ENCODE measurements at regions not wholly inside any gene's neighbourhood (a gene's known extent, or its start where the extent isn't known, plus 50 kb on each side); places are given as distances from the start of the nearest gene placed in this dataset.

DNA sequence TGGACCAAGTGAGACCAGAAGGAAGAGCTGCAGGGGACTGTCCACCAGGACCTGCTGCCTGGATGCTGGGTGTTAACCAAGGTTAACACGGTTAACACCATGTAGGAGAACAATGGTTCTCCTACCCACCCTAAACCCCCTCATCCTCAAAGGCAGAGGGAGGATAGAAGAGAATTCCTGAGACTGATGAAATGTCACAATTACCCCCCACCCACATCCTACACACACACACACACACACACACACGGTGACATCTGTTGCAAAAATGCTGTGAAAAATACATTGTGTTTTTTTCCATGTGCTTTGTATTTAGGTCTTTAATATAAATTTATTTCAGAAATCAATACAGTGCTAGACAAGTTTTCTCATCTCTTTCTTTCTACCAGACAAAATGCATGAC, 113.9 kb upstream of the HES1 start:
- intact Hi-C loops (cut with DNase I; ENCODE audit: low total_unique reads) = no loop called here
- H3K4me3 ChIP-seq = no peak overlapping the region
- no peaks in the 10 kb centered on the region for H3K9me3 ChIP-seq
- no peak for DNase-seq
- WGBS, 5 donors = 86 to 100% (median 95%) methylated on average over 2 of the region's 2 CpGs
- no peak overlapping the region for H3K27ac ChIP-seq
- TF ChIP-seq EP300 (IDR thresholded peaks at IDR 0.05) = no peak
- no peak for TF ChIP-seq CTCF (IDR thresholded peaks at IDR 0.05)
- no peak for TF ChIP-seq POLR2A (IDR thresholded peaks at IDR 0.05)
- no peak for TF ChIP-seq POLR2AphosphoS5 (IDR thresholded peaks at IDR 0.05)
- no peaks in the 10 kb centered on the region for H3K36me3 ChIP-seq
- peaks cover 0 to 7% (median 0%) of the 10 kb centered on the region in 4 donors for H3K4me1 ChIP-seq
- no peaks in the 10 kb centered on the region for H3K27me3 ChIP-seq

GRCh38 chr3:194022816-194023215, 113.1 kb upstream of the HES1 start:
- DNase-seq = no peak

GRCh38 chr3:194023501-194024280, 112.3 kb upstream of the HES1 start:
- Histone ChIP-seq H3K9me3 (no peaks in the 10 kb centered on the region), H3K4me3 (no peak overlapping the region), H3K27ac (no peak overlapping the region), H3K36me3 (no peaks in the 10 kb centered on the region), H3K27me3 (no peaks in the 10 kb centered on the region), H3K4me1 (peaks cover 0 to 7% (median 0%) of the 10 kb centered on the region in 4 donors)
- WGBS, 5 donors = 69 to 76% (median 72%) methylated on average over 9 of the region's 9 CpGs
- TF ChIP-seq POLR2A (IDR thresholded peaks at IDR 0.05) (no peak), POLR2AphosphoS5 (IDR thresholded peaks at IDR 0.05) (no peak), EP300 (IDR thresholded peaks at IDR 0.05) (no peak), CTCF (IDR thresholded peaks at IDR 0.05) (no peak)
- DNase-seq = peak in 1 of 2 donors; percentile 61
- intact Hi-C loops (cut with DNase I; ENCODE audit: low total_unique reads) = no loop called here

More at GRCh38 chr3:194022816-194023215, 113.1 kb upstream of the HES1 start:
- Histone ChIP-seq H3K27me3 (no peaks in the 10 kb centered on the region), H3K27ac (no peak overlapping the region), H3K4me1 (peaks cover 0 to 7% (median 0%) of the 10 kb centered on the region in 4 donors), H3K4me3 (no peak overlapping the region), H3K9me3 (no peaks in the 10 kb centered on the region), H3K36me3 (no peaks in the 10 kb centered on the region)
- intact Hi-C loops (cut with DNase I; ENCODE audit: low total_unique reads) = no loop called here
- no peak for TF ChIP-seq POLR2AphosphoS5 (IDR thresholded peaks at IDR 0.05)
- TF ChIP-seq POLR2A (IDR thresholded peaks at IDR 0.05) = no peak
- no peak for TF ChIP-seq EP300 (IDR thresholded peaks at IDR 0.05)
- no peak for TF ChIP-seq CTCF (IDR thresholded peaks at IDR 0.05)
- 75 to 95% (median 91%) methylated on average over 5 of the region's 5 CpGs for WGBS, 5 donors

- intact Hi-C loops (cut with DNase I; ENCODE audit: low total_unique reads) = no loop called here
- Histone ChIP-seq H3K27ac (no peak overlapping the region), H3K27me3 (no peaks in the 10 kb centered on the region), H3K4me1 (peaks cover 6 to 12% (median 9%) of the 10 kb centered on the region in 4 donors), H3K36me3 (no peaks in the 10 kb centered on the region), H3K9me3 (no peaks in the 10 kb centered on the region), H3K4me3 (no peak overlapping the region)
- TF ChIP-seq POLR2A (IDR thresholded peaks at IDR 0.05) (peak in 1 of 4 donors; percentile 46), POLR2AphosphoS5 (IDR thresholded peaks at IDR 0.05) (no peak), EP300 (IDR thresholded peaks at IDR 0.05) (no peak)
- no peak for DNase-seq
- 73 to 93% (median 86%) methylated on average over 5 of the region's 5 CpGs for WGBS, 5 donors
Measured at GRCh38 chr3:194025119-194025518, 110.8 kb upstream of the HES1 start.

- Histone ChIP-seq H3K36me3 (no peaks in the 10 kb centered on the region), H3K27ac (no peak overlapping the region), H3K4me1 (peaks cover 6 to 16% (median 11%) of the 10 kb centered on the region in 4 donors), H3K4me3 (no peak overlapping the region), H3K27me3 (no peaks in the 10 kb centered on the region), H3K9me3 (no peaks in the 10 kb centered on the region)
- TF ChIP-seq POLR2AphosphoS5 (IDR thresholded peaks at IDR 0.05) (no peak), EP300 (IDR thresholded peaks at IDR 0.05) (no peak), POLR2A (IDR thresholded peaks at IDR 0.05) (no peak), CTCF (IDR thresholded peaks at IDR 0.05) (no peak)
- no peak for DNase-seq
- WGBS, 5 donors = 63 to 82% (median 73%) methylated on average over 3 of the region's 3 CpGs
- intact Hi-C loops (cut with DNase I; ENCODE audit: low total_unique reads) = no loop called here
Measured at GRCh38 chr3:194025951-194026350, 110.0 kb upstream of the HES1 start.

Measured in stomach (tissue), 8 donors.